Neural cell (in vitro differentiated cells): ENCODE measurements at regions not wholly inside any gene's neighbourhood (a gene's known extent, or its start where the extent isn't known, plus 50 kb on each side); places are given as distances from the start of the nearest gene placed in this dataset.

Source experiments
- CTCF ChIP-seq: fragments of 450-650 bp; IDR thresholded peaks from 2 replicates; pipeline ENCODE4 v1.5.1; 2014; ENCODE audit warnings: antibody characterized with exemption, mild to moderate bottlenecking, moderate library complexity; ENCODE audit not compliant: poor library complexity, severe bottlenecking
- EP300 ChIP-seq: fragments of 450-650 bp; conservative IDR thresholded peaks from 2 replicates; pipeline ENCODE4 v1.6.1; 2014; ENCODE audit warnings: antibody characterized with exemption, mild to moderate bottlenecking, moderate library complexity; ENCODE audit not compliant: poor library complexity, severe bottlenecking
- EZH2 ChIP-seq: fragments of 200-600, 300-800 bp; shearing (Covaris generic), sonication (generic); IDR thresholded peaks from 2 replicates; pipeline ENCODE4 v1.6.1; 2014; ENCODE audit warnings: antibody characterized with exemption, low read length, borderline replicate concordance, mild to moderate bottlenecking; ENCODE audit not compliant: insufficient read depth, poor library complexity, severe bottlenecking
- MXI1 ChIP-seq: fragments of 450-650 bp; conservative IDR thresholded peaks from 2 replicates; pipeline ENCODE4 v1.6.1; 2014; ENCODE audit warnings: antibody characterized with exemption, mild to moderate bottlenecking; ENCODE audit not compliant: poor library complexity, severe bottlenecking
- POLR2AphosphoS5 ChIP-seq: IDR thresholded peaks from 2 replicates; pipeline ENCODE4 v1.6.1; 2012
- RAD21 ChIP-seq: fragments of 450-650 bp; conservative IDR thresholded peaks from 2 replicates; pipeline ENCODE4 v1.6.1; 2014; ENCODE audit warnings: antibody characterized with exemption, mild to moderate bottlenecking, moderate library complexity
- REST ChIP-seq: IDR thresholded peaks from 2 replicates; pipeline ENCODE4 v1.6.1; 2012; ENCODE audit warnings: borderline replicate concordance
- SMC3 ChIP-seq: fragments of 450-650 bp; conservative IDR thresholded peaks from 2 replicates; pipeline ENCODE4 v1.6.1; 2014; ENCODE audit warnings: antibody characterized with exemption, mild to moderate bottlenecking, moderate library complexity; ENCODE audit not compliant: poor library complexity
- TAF1 ChIP-seq: IDR thresholded peaks from 2 replicates; pipeline ENCODE4 v1.6.1; 2012; ENCODE audit warnings: low read depth

- no peak for TF ChIP-seq CTCF
- no peak for TF ChIP-seq EZH2
- TF ChIP-seq RAD21, result no peak
- no peak for TF ChIP-seq EP300
- TF ChIP-seq POLR2AphosphoS5, result no peak
- no peak for TF ChIP-seq SMC3
- no peak for TF ChIP-seq MXI1
- no peak for TF ChIP-seq TAF1
- TF ChIP-seq REST, result no peak
Measured at GRCh38 chr7:49618028-49618427, 155.4 kb upstream of the VWC2 start.
